CD1c-positive myeloid dendritic cell (primary cell): ENCODE measurements at regions not wholly inside any gene's neighbourhood (a gene's known extent, or its start where the extent isn't known, plus 50 kb on each side); places are given as distances from the start of the nearest gene placed in this dataset.

Experiments
- DNase-seq: peaks from one replicate; pipeline ENCODE4 v3.0.0-alpha.2; 2016; ENCODE audit errors: extremely low spot score

DNA sequence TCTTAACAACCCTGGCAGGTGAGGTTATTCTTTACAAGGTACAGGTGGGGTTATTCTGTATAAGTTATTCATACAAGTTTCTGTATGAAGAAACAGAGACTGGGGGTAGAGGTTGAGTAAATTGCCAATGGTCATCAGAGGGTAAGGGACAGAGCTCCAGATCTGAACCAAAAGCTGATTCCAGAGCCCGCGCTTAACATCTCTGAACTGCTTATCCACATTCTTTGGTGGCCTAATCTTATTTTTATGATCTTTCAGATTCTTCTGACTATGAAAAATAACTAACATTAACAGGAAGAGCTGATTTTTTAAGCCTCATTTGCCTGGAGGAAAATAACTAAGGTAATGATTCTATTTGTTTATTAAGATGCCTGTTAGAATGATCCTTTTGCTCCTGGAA, 63.9 kb upstream of the BARHL2 start:
- DNase-seq: no peak

- DNase-seq: no peak
These were observed 62.5 kb upstream of the BARHL2 start for GRCh38 chr1:90779573-90779972.

DNA sequence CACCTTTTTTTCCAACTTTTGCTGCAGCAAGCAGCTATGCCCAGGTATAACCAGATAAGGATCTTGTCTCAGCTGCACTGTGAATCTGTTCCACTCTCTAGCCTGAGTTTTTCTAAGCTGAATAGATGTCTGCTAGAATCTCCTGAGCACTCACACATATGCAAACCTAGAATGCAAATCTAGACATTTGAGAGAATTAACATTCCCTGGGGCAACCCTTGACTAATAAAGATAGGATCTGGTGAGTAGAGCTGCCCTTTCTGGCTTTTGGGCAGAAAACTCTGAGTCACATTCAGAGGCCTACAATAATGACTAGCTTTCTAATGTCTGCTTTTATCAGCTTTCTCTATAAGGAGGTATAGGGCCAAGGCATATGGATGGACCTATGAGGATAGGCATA, 61.4 kb upstream of the BARHL2 start:
- DNase-seq: no peak

GRCh38 chr1:90773812-90774211, 56.7 kb upstream of the BARHL2 start:
- no peak for DNase-seq

GRCh38 chr1:90768826-90769225, 51.7 kb upstream of the BARHL2 start:
- DNase-seq: no peak

DNA sequence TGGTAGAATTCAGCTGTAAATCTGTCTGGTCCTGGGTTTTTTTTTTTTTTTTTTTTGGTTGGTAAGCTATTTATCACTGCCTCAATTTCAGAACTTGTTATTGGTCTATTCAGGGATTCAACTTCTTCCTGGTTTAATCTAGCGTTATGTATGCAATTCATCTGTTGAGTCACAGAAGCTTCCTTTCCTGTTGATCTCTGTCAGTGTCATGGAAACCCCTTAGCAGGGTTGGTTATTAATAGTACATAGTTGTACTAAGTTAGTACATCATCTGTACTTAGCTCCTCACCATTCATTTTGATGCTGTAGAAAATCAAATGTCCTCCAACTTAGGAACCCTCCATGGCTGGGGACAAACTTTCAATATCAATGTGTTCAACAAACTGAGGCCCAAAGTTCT, 51.0 kb upstream of the BARHL2 start:
- no peak for DNase-seq
